ENCODE measurements at regions not wholly inside any gene's neighbourhood (a gene's known extent, or its start where the extent isn't known, plus 50 kb on each side); places are given as distances from the start of the nearest gene placed in this dataset.
"Not testable (repeated sequence)": the region's sequence is repeated elsewhere in the genome, so short reads cannot be mapped to it uniquely, and the experiment has no call there.

DNA sequence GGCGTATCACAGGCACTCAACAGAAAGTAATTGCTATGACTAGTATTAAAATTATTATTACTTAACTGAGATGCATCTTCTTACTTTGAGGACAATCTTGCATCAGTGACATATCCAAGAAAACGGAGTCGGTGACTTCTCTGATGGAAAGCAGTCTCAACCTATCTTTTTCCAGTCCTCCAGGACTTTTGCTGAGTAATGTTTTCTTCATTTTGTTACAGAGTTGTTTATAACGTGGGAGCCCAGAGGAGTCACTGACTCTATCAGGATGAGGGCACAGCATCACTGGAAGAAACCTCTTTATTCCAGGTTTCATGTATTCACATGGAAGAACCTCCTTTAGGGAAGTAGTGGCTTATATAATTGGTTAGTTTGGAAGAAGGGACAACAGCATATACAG, 51.5 kb upstream of the MELK start:
- DNase-seq (ENCODE audit: low read depth): no peak
- no peak overlapping the region for H3K4me3 ChIP-seq (ENCODE audit: low read length)
- TF ChIP-seq, protein P1, sequence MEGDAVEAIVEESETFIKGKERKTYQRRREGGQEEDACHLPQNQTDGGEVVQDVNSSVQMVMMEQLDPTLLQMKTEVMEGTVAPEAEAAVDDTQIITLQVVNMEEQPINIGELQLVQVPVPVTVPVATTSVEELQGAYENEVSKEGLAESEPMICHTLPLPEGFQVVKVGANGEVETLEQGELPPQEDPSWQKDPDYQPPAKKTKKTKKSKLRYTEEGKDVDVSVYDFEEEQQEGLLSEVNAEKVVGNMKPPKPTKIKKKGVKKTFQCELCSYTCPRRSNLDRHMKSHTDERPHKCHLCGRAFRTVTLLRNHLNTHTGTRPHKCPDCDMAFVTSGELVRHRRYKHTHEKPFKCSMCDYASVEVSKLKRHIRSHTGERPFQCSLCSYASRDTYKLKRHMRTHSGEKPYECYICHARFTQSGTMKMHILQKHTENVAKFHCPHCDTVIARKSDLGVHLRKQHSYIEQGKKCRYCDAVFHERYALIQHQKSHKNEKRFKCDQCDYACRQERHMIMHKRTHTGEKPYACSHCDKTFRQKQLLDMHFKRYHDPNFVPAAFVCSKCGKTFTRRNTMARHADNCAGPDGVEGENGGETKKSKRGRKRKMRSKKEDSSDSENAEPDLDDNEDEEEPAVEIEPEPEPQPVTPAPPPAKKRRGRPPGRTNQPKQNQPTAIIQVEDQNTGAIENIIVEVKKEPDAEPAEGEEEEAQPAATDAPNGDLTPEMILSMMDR (conservative IDR thresholded peaks at IDR 0.05; ENCODE audit: low read depth, low read length): no peak

DNA sequence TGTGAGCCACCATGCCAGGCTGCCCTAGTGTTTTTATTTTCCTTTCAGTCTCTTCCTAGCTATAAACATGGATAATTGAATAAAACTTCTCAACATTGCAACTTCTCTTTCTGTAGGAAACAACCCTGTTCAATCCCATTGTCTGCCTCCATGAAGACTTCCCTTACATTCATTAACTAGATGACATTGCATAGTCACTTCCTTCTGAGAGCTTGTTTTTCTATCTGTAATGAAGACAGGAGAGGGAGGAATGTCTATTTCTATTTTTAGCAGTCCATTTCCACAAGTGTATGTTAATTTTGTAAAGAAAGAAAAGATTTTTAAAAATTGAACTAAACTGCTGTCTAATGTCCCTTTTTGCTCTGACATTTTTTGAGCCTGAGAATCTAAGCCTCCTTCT, 55.6 kb upstream of the MELK start:
- DNase-seq (ENCODE audit: low read depth): no peak
- H3K4me3 ChIP-seq (ENCODE audit: low read length): no peak overlapping the region
- TF ChIP-seq, protein P1 (conservative IDR thresholded peaks at IDR 0.05; ENCODE audit: low read depth, low read length): no peak

DNA sequence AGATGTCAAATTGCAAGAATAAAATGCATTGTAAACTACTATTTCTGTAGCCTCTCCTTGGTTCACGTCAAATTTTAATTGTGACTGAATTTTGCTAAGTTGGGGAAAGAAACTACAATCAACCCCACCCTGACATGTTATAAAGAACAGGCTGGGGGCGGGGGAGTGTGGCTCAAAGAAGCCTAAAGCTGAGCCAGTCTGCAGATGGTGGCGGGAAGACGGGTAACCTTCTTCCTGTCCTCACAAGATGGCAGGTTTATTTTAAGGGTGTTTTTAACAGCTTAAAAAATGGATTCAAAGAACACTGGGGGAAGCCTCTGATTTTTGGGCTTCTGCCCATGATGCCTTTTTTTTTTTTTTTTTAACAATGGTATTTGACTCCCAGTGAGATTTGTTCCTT, 68.5 kb upstream of the MELK start:
- TF ChIP-seq, protein P1 (conservative IDR thresholded peaks at IDR 0.05; ENCODE audit: low read depth, low read length): no peak
- no peak overlapping the region for H3K4me3 ChIP-seq (ENCODE audit: low read length)
- no peak for DNase-seq (ENCODE audit: low read depth)

DNA sequence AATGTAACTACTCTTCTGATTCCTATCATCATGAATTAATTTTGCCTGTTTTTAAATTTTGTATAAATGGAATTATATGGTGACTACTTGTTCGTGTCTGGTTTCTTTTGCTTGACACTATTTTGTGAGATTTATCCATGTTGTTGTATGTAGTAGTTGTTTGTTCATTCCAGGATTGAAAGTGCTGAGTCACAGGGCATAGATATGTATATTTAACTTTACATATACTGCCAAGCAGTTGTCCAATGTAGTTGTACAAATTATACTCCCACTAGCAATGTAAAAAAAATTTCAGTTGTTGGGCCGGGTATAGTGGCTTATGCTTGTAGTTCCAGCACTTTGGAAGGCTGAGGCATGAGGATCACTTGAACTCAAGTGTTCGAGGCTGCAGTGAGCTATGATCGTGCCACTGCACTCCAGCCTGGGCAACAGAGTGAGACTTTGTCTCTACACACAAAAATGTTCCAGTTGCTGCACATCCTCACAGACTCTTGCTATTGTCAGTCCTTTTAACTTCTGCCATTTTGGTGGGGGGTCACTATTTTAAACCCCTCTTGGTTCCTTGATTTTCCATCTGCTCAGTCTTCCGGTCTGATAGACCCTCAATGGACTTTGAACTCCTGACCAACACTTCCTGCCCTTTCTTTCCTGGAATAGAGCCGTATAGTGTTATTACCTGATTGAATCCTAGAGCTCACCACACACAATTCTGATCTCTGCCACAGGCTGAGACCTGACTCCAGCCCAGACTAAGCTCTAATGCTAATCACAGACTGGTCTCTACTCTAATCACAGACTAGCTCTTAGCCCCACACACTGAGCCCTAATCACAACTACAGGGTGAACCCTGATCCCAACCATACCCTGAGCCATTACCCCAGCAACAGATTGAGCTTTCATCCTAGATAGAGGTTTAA, 69.3 kb upstream of the MELK start:
- H3K4me3 ChIP-seq (ENCODE audit: low read length): no peak overlapping the region
- TF ChIP-seq, protein P1 (conservative IDR thresholded peaks at IDR 0.05; ENCODE audit: low read depth, low read length): no peak
- no peak for DNase-seq (ENCODE audit: low read depth)

DNA sequence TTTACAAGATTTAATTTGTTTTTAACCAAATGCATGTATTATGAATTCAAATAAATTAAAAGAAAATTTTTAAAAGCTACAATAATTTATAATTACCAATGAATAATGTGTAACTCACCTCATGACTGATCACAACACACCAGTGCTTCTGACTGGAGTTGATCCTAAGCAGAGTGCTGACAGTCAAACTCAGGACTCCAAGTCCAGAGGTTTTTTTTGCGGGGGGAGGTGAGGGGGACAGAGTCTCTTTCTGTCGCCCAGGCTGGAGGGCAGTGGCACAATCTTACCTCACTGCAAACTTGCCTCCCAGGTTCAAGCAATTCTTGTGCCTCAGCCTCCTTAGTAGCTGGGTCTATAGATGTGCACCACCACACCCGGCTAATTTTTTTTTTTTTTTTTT, 71.0 kb upstream of the MELK start:
- DNase-seq (ENCODE audit: low read depth): no peak
- TF ChIP-seq, protein P1 (conservative IDR thresholded peaks at IDR 0.05; ENCODE audit: low read depth, low read length): no peak
- no peak overlapping the region for H3K4me3 ChIP-seq (ENCODE audit: low read length)

DNA sequence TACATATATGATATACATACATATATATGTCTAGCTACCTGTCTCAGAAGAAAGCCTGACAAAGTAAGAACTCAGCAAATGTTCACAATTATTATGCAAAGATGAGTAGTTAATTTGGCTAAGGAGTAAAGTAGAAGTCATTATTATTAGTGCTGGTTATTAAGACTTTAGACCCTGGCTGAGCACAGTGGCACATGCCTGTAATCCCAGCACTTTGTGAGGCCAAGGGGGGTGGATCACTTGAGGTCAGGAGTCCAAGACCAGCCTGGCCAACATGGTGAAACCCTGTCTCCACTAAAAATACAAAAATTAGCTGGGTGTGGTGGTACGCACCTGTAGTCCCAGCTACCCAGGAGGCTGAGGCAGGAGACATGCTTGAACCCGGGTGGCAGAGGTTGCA, 71.8 kb upstream of the MELK start:
- not testable (repeated sequence) for DNase-seq (ENCODE audit: low read depth)

DNA sequence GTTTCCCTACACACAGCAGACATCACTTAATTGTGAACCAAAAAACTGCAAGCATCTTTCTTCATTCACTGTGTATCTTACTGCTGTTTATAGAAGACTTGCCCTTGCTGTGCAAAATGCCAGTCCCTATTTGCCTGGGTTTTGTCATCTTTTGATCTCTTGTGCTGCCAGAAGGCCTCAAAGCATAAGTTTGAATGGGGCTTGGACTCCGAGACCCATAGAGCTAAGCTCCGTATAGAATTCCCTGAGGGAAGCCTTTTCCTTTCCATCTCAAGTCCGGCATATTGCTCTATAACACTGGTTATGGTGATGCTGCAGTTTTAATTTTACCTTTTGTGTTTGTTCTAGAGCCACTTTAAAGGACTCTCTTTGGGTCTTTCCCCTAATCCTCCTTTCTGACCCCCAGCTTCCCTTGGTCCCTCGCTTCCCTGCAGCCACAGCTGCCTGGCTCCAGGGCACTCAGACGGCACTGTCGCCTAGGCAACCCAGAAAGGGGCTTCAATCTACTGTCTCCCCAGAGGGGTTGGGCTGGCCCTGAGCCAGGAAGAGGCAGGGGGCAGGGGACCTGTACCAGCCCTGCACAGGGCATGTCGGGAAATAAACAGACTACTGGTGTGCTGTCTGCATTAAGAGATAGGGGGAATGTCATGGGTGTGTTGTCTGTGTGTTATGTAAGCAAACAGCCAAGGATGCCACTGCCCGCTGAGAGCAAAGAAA, 73.4 kb upstream of the MELK start:
- H3K4me3 ChIP-seq (ENCODE audit: low read length): no peak overlapping the region
- TF ChIP-seq, protein P1 (conservative IDR thresholded peaks at IDR 0.05; ENCODE audit: low read depth, low read length): no peak
- DNase-seq (ENCODE audit: low read depth): no peak

More for the DNA sequence above, 71.8 kb upstream of the MELK start:
- not testable (repeated sequence) for H3K4me3 ChIP-seq (ENCODE audit: low read length)

DNA sequence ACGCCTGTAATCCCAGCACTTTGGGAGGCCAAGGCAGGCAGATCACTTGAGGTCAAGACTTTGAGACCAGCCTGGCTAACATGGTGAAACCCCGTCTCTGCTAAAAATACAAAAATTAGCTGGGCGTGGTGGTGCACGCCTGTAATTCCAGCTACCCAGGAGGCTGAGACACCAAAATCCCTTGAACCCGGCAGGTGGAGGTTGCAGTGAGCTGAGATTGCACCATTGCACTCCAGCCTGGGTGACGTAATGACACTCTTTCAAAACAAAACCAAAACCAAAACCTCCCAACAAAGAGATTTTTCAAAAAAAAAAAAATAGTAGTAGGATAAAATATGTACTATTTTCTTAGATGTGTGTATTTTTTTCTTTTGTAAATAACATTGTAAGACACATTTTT, 79.1 kb upstream of the MELK start:
- DNase-seq (ENCODE audit: low read depth); H3K4me3 ChIP-seq (ENCODE audit: low read length): not testable (repeated sequence)

All from retinal pigment epithelial cell (primary cell).